H7 (cell line): ENCODE measurements at regions not wholly inside any gene's neighbourhood (a gene's known extent, or its start where the extent isn't known, plus 50 kb on each side); places are given as distances from the start of the nearest gene placed in this dataset.
"Not testable (repeated sequence)": the region's sequence is repeated elsewhere in the genome, so short reads cannot be mapped to it uniquely, and the experiment has no call there.

Experiments
- DNase-seq: peaks from one replicate; pipeline ENCODE4 v3.0.0; 2012
- H3K27me3 ChIP-seq: 2 replicates; pipeline ENCODE4 v1.6.0; 2011; ENCODE audit warnings: mild to moderate bottlenecking, low read length; ENCODE audit not compliant: control insufficient read depth, insufficient read depth
- H3K36me3 ChIP-seq: replicated peaks from 2 replicates; pipeline ENCODE4 v1.5.1; 2011; ENCODE audit warnings: low read length; ENCODE audit not compliant: control insufficient read depth, insufficient read depth
- H3K4me3 ChIP-seq: 2 replicates; pipeline ENCODE4 v1.5.1; 2011; ENCODE audit warnings: low read depth, mild to moderate bottlenecking, control low read depth, low read length, moderate library complexity; ENCODE audit not compliant: insufficient read depth

GRCh38 chr4:95779447-95779846, 60.4 kb upstream of the PDHA2 start:
- Histone ChIP-seq H3K4me3 (no peak overlapping the region), H3K36me3 (no peaks in the 10 kb centered on the region), H3K27me3 (no peaks in the 10 kb centered on the region)
- DNase-seq, result no peak

DNA sequence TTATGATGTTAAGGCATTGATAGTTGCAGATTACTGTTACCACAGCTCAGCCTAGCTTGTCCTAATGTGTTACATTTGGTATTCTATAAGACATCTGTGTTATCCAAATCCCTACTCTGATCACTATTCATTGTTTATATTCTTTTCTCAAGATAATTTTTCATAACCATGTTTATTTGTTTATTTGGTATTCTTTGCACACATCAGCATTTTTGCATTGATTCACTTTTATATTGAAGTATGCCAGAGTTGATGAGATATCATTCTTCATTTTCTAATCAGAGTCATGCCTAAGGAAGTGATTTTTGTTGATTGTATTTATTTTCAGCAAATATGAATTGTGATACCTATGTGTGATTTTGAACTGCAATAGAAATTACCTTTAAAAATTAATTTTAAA, 61.2 kb upstream of the PDHA2 start:
- H3K36me3 ChIP-seq, result no peaks in the 10 kb centered on the region

DNA sequence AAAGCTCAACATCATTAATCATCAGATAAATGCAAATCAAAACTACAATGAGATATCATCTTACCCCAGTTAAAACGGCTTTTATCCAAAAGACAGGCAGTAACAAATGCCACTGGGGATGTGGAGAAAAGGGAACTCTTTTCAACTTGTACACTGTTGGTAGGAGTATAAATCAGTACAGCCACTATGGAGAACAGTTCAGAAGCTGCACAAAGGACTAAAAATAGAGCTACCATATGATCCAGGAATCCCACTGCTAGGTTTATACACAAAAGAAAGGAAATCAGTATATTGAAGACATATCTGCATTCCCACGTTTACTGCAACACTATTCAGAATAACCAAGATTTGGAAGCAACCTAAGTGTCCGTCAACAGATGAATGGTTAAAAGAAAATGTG, 69.3 kb upstream of the PDHA2 start:
- not testable (repeated sequence) for H3K4me3 ChIP-seq, H3K36me3 ChIP-seq, DNase-seq, H3K27me3 ChIP-seq

More for the DNA sequence above, 61.2 kb upstream of the PDHA2 start:
- no peak for DNase-seq
- H3K27me3 ChIP-seq, result no peaks in the 10 kb centered on the region
- no peak overlapping the region for H3K4me3 ChIP-seq

GRCh38 chr4:95764961-95765360, 74.9 kb upstream of the PDHA2 start:
- H3K4me3 ChIP-seq, result no peak overlapping the region
- H3K36me3 ChIP-seq, result no peaks in the 10 kb centered on the region
- DNase-seq, result no peak
- no peaks in the 10 kb centered on the region for H3K27me3 ChIP-seq

DNA sequence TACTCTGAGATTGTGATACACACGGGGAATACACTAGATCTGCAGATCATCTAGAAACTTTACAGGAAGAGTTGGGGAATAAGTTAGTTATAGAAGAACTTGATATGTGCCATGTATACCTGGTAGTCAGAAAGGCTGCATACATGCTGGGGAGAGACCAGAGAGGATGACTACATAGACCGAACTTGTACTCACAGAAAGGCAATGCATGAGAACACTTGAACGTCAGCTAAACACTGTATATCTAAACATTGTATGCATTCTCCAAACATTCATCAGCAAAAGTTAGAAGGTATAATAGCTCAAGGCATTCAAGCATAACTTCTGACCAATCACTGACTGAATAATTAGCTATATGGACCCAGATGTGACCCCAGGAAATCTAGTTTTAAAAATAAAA, 78.0 kb upstream of the PDHA2 start:
- no peaks in the 10 kb centered on the region for H3K36me3 ChIP-seq
- DNase-seq, result no peak
- no peak overlapping the region for H3K4me3 ChIP-seq
- no peaks in the 10 kb centered on the region for H3K27me3 ChIP-seq

GRCh38 chr4:95761426-95761825, 78.5 kb upstream of the PDHA2 start:
- Histone ChIP-seq H3K27me3 (no peaks in the 10 kb centered on the region), H3K36me3 (no peaks in the 10 kb centered on the region), H3K4me3 (no peak overlapping the region)
- DNase-seq, result no peak

DNA sequence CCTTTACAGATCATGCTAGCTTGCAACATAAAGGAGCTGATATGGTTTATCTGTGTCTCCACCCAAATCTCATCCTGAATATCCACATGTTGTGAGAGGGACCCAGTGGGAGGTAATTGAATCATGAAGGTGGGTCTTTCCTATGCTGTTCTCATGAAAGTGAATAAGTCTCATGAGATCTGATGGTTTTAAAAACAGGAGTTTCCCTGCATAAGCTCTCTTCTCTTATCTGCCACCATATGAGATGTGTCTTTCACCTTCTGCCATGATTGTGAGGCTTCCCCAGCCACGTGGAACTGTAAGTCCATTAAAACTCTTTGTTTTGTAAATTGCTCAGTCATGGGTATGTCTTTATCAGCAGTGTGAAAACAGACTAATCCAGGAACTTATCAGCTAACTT, 79.2 kb upstream of the PDHA2 start:
- not testable (repeated sequence) for H3K4me3 ChIP-seq, DNase-seq, H3K27me3 ChIP-seq, H3K36me3 ChIP-seq

DNA sequence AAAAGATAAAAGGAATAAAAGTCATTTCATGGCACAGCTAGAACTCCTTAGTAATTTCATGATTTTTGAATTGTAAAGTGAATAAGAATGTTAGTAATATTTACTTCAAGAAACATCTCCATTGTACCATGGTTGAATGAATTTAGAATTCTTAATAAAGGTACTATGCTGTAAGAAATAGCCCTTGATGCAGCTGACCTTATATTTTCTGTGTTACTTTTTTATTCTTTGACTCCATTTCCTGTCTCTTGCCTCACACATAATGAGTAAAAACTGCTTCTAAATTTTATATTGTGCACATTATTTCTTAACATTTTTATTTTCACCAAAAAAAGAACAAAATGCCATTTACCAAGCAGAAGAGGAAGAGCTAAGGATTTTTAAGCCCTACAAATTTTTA, 81.9 kb upstream of the PDHA2 start:
- Histone ChIP-seq H3K27me3 (no peaks in the 10 kb centered on the region), H3K4me3 (no peak overlapping the region), H3K36me3 (no peaks in the 10 kb centered on the region)
- no peak for DNase-seq

DNA sequence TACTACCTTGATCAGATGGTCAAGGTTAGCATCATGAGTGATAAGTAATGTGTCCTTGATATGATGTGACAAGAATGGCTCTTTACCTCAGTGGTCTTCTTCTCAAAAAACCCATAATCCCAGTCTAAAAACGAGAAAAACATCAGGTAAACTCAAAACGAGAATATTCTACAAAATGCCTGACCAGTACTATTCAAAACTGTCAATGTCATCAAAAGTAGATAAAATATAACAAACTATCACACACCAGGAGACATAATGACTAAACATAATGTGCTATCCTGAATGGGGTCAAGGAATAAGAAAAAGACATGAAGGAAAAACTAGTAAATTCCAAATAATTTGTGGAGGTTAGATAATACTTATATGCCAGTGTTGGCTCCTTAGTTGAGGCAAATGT, 85.2 kb upstream of the PDHA2 start:
- H3K4me3 ChIP-seq, result no peak overlapping the region
- H3K36me3 ChIP-seq, result no peaks in the 10 kb centered on the region
- H3K27me3 ChIP-seq, result no peaks in the 10 kb centered on the region

GRCh38 chr4:95749204-95749603, 90.7 kb upstream of the PDHA2 start:
- H3K4me3 ChIP-seq, result no peak overlapping the region
- no peaks in the 10 kb centered on the region for H3K27me3 ChIP-seq
- no peaks in the 10 kb centered on the region for H3K36me3 ChIP-seq
- DNase-seq, result no peak

More for the DNA sequence above, 85.2 kb upstream of the PDHA2 start:
- DNase-seq, result no peak

GRCh38 chr4:95742872-95743271, 97.0 kb upstream of the PDHA2 start:
- H3K27me3 ChIP-seq, result no peaks in the 10 kb centered on the region
- H3K4me3 ChIP-seq, result no peak overlapping the region
- H3K36me3 ChIP-seq, result no peaks in the 10 kb centered on the region
- no peak for DNase-seq

- H3K27me3 ChIP-seq, result no peaks in the 10 kb centered on the region
- H3K36me3 ChIP-seq, result no peaks in the 10 kb centered on the region
- H3K4me3 ChIP-seq, result no peak overlapping the region
- DNase-seq, result no peak
These were observed 97.7 kb upstream of the PDHA2 start for GRCh38 chr4:95742179-95742578.

DNA sequence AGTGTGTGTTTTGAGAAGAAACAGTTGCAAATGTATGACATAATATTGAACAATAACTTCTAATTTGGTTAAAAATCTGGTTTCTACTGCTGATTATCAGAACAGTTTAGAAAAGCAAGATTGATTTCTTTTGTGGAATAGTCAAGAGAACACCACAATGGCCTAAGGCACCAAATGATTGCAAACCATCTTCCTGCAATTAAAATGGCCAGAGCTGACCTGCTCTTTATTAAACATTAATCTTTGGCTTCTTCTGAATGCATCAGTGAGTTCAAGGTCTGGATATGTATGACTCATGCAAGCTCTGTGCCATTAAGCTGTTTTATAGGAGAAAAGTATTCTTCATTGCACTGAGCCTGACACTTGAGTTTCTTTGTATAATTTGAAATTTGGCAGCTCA, 107.8 kb upstream of the PDHA2 start:
- H3K27me3 ChIP-seq, result no peaks in the 10 kb centered on the region

GRCh38 chr4:95729596-95729995, 110.3 kb upstream of the PDHA2 start:
- Histone ChIP-seq H3K4me3 (no peak overlapping the region), H3K27me3 (no peaks in the 10 kb centered on the region), H3K36me3 (no peaks in the 10 kb centered on the region)
- DNase-seq, result no peak

More for the DNA sequence above, 107.8 kb upstream of the PDHA2 start:
- Histone ChIP-seq H3K4me3 (no peak overlapping the region), H3K36me3 (no peaks in the 10 kb centered on the region)
- DNase-seq, result no peak

GRCh38 chr4:95728145-95728544, 111.7 kb upstream of the PDHA2 start:
- no peak overlapping the region for H3K4me3 ChIP-seq
- H3K27me3 ChIP-seq, result no peaks in the 10 kb centered on the region
- no peaks in the 10 kb centered on the region for H3K36me3 ChIP-seq
- no peak for DNase-seq

GRCh38 chr4:95715830-95716229, 124.1 kb upstream of the PDHA2 start:
- no peak overlapping the region for H3K4me3 ChIP-seq
- H3K36me3 ChIP-seq, result no peaks in the 10 kb centered on the region
- DNase-seq, result no peak
- no peaks in the 10 kb centered on the region for H3K27me3 ChIP-seq
